Esophagus muscularis mucosa (tissue), 4 donors: ENCODE measurements at regions not wholly inside any gene's neighbourhood (a gene's known extent, or its start where the extent isn't known, plus 50 kb on each side); places are given as distances from the start of the nearest gene placed in this dataset.

ENCODE experiments used
- CTCF ChIP-seq, 3 experiments: fragments of 200-600 bp in 2 of 3; fragments of 450-650 bp in 1 of 3; sonication (generic) in 2 of 3; IDR thresholded peaks; one replicate each; pipeline ENCODE4 v1.5.1; 2017 to 2019; ENCODE audit warnings: antibody characterized with exemption in 3 of 3, mild to moderate bottlenecking in 2 of 3, moderate library complexity in 1 of 3
- EP300 ChIP-seq: sonication (generic); formaldehyde crosslinking; IDR thresholded peaks from one replicate; pipeline ENCODE4 v1.6.1; 2017; ENCODE audit warnings: antibody characterized with exemption
- POLR2A ChIP-seq: fragments of 450-650 bp; IDR thresholded peaks from one replicate; pipeline ENCODE4 v1.6.1; 2017; ENCODE audit warnings: antibody characterized with exemption, moderate library complexity, mild to moderate bottlenecking, low read depth
- POLR2AphosphoS5 ChIP-seq, 2 donors: sonication (generic); formaldehyde crosslinking; IDR thresholded peaks; one replicate each; pipeline ENCODE4 v1.6.1; 2017; ENCODE audit warnings: antibody characterized with exemption in 2 of 2

DNA sequence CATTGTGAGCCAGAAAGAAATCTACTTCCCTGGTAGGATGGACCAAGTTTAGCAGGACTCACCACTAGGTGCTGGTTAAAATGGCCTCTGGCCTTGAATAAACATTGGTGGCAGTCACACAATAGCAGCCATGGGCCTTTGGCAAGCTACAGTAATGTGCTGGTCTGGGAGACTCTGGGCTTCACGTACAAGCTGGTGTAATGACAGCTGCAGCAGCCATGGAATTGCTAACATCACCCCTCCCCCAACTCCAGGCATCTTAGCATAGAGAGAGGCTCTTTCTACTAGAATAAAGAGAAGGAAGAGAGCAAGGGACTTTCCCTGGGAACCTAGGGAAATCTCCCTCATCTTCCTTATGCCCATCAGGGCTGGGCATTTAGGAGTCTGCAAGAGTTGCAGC lies 205.1 kb upstream of the SEMA3A start:
- TF ChIP-seq POLR2A: no peak
- TF ChIP-seq CTCF (IDR thresholded peaks at IDR 0.05): no peak
- TF ChIP-seq POLR2AphosphoS5 (IDR thresholded peaks at IDR 0.05): no peak
- TF ChIP-seq EP300: no peak
